ENCODE measurements at regions not wholly inside any gene's neighbourhood (a gene's known extent, or its start where the extent isn't known, plus 50 kb on each side); places are given as distances from the start of the nearest gene placed in this dataset.
A peak's percentile ranks its signal among the peaks of the same experiment; 100 is the strongest.

DNA sequence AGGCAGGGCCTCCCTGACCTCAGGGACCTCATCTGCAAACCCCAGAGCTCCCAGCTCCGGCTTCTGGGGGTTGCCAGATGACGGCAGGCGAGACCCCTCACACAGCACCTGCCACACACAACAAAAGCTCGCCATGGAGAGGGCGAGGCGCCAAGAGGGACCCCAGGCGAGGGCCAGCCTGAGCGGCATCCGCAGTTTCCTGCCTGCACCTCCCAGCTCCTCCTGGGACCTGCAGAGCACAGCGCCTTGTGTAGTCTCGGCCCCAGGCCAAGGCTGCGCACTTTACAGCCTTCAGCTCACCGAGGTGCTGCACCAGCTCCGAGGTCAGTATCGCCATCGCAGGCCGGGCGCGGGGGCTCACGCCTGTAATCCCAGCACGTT, 82.4 kb upstream of the ADAMTS2 start:
- H3K27ac ChIP-seq, result no peak overlapping the region
- intact Hi-C loops (cut with DNase I; ENCODE audit: low total_unique reads), result no loop called here
- WGBS, 2 donors, result 38 to 71% methylated on average over 17 to 18 of the region's 21 CpGs
- TF ChIP-seq CTCF (IDR thresholded peaks at IDR 0.05), result no peak
- TF ChIP-seq POLR2A (IDR thresholded peaks at IDR 0.05), result no peak
- H3K4me3 ChIP-seq, result peak overlapping the region in 1 of 2 donors; percentile 13
- no peaks in the 10 kb centered on the region for H3K4me1 ChIP-seq
- no peaks in the 10 kb centered on the region for H3K9me3 ChIP-seq
- H3K27me3 ChIP-seq, result no peaks in the 10 kb centered on the region
- no peak for DNase-seq
- H3K36me3 ChIP-seq (ENCODE audit: low read depth, missing control alignments), result no peaks in the 10 kb centered on the region

- no peaks in the 10 kb centered on the region for H3K27me3 ChIP-seq
- DNase-seq, result no peak
- 46 to 68% methylated on average over 22 to 28 of the region's 28 CpGs for WGBS, 2 donors
- H3K36me3 ChIP-seq (ENCODE audit: low read depth, missing control alignments), result no peaks in the 10 kb centered on the region
- H3K9me3 ChIP-seq, result no peaks in the 10 kb centered on the region
- TF ChIP-seq CTCF (IDR thresholded peaks at IDR 0.05) (no peak), POLR2A (IDR thresholded peaks at IDR 0.05) (no peak)
- no peaks in the 10 kb centered on the region for H3K4me1 ChIP-seq
- intact Hi-C loops (cut with DNase I; ENCODE audit: low total_unique reads), result no loop called here
- H3K27ac ChIP-seq, result no peak overlapping the region
- peak overlapping the region in 1 of 2 donors; percentile 13 for H3K4me3 ChIP-seq
Observed at GRCh38 chr5:179427032-179427675, 81.9 kb upstream of the ADAMTS2 start.

GRCh38 chr5:179422908-179423481, 77.7 kb upstream of the ADAMTS2 start:
- 73 to 83% methylated on average over 11 of the region's 11 CpGs for WGBS, 2 donors
- DNase-seq, result no peak
- Histone ChIP-seq H3K27ac (no peak overlapping the region), H3K27me3 (no peaks in the 10 kb centered on the region), H3K9me3 (no peaks in the 10 kb centered on the region), H3K36me3 (ENCODE audit: low read depth, missing control alignments) (no peaks in the 10 kb centered on the region), H3K4me1 (no peaks in the 10 kb centered on the region), H3K4me3 (no peak overlapping the region)
- intact Hi-C loops (cut with DNase I; ENCODE audit: low total_unique reads), result no loop called here
- no peak for TF ChIP-seq POLR2A (IDR thresholded peaks at IDR 0.05)
- no peak for TF ChIP-seq CTCF (IDR thresholded peaks at IDR 0.05)

DNA sequence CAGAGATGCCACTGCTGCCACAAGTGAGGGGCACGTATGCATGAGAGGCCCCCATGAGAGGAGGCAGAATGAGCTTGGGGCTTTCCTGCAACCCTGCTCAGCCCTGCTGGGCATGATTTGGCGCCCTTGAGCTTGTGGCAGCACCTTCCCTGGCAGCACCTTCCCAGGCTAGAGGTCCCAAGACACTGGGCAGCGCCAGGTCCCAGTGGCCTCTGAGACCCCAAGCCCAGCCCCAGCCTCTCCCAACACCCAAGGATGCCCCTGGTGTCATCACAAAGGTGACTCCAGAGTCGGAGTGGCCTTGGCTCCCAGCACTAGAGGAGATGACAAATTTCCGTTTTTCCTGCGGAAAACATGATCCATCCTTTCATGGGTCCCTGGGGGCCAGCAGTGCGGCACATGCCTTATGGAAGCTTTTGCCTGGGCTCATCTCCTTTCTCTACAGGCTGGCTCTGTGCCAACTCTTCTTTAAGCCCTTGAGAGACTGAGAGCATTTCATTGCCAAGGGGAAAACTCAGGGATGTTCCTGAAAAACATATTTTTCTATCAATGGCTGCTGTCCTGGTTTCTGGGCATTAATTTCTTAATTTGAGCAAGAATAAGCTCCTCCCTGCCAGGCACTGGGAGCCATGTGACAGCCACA, 77.1 kb upstream of the ADAMTS2 start:
- Histone ChIP-seq H3K27ac (no peak overlapping the region), H3K4me1 (no peaks in the 10 kb centered on the region), H3K4me3 (no peak overlapping the region), H3K36me3 (ENCODE audit: low read depth, missing control alignments) (no peaks in the 10 kb centered on the region), H3K27me3 (no peaks in the 10 kb centered on the region), H3K9me3 (no peaks in the 10 kb centered on the region)
- DNase-seq, result no peak
- intact Hi-C loops (cut with DNase I; ENCODE audit: low total_unique reads), result no loop called here
- WGBS, 2 donors, result 54 to 79% methylated on average over 2 to 7 of the region's 7 CpGs
- TF ChIP-seq POLR2A (IDR thresholded peaks at IDR 0.05), result no peak
- no peak for TF ChIP-seq CTCF (IDR thresholded peaks at IDR 0.05)
